Esophagus squamous epithelium (tissue), 5 donors: ENCODE measurements at regions not wholly inside any gene's neighbourhood (a gene's known extent, or its start where the extent isn't known, plus 50 kb on each side); places are given as distances from the start of the nearest gene placed in this dataset.

ENCODE experiments used
- DNase-seq: peaks from one replicate; lab custom pipeline; 2025; lab: John Stamatoyannopoulos, UW
- H3K27ac ChIP-seq, 4 donors: fragments of 200-600 bp; sonication (generic); one replicate each; pipeline ENCODE4 v1.5.1; 2016 to 2019; ENCODE audit warnings: mild to moderate bottlenecking in 1 of 4
- H3K27me3 ChIP-seq, 4 donors: fragments of 200-600 bp; sonication (generic); 1 replicate in 3 of 4; 2 replicates in 1 of 4; pipeline versions ENCODE4 v1.5.1 to v1.6.0; 2017 to 2021; ENCODE audit warnings: antibody characterized with exemption in 1 of 4
- H3K36me3 ChIP-seq, 3 donors: fragments of 200-600 bp; sonication (generic); one replicate each; pipeline ENCODE4 v1.5.1; 2016 to 2019
- H3K4me1 ChIP-seq, 3 donors: fragments of 200-600 bp; sonication (generic); one replicate each; pipeline ENCODE4 v1.5.1; 2017 to 2019
- H3K4me3 ChIP-seq, 4 donors: fragments of 200-600 bp; sonication (generic); 1 replicate in 3 of 4; 2 replicates in 1 of 4; pipeline ENCODE4 v1.5.1; 2016 to 2019; ENCODE audit warnings: mild to moderate bottlenecking in 2 of 4, moderate library complexity in 1 of 4
- H3K9me3 ChIP-seq, 3 donors: fragments of 200-600 bp; sonication (generic); one replicate each; pipeline ENCODE4 v1.5.1; 2016 to 2019
- POLR2A ChIP-seq, 4 donors: fragments of 450-650 bp; IDR thresholded peaks; one replicate each; pipeline ENCODE4 v1.6.1; 2017; ENCODE audit warnings: antibody characterized with exemption in 4 of 4, mild to moderate bottlenecking in 4 of 4, moderate library complexity in 3 of 4
- WGBS, 2 donors: methylation state at CpG; one replicate each; pipeline ENCODE4 v1.1.5; 2018; 5-methylcytosine and 5-hydroxymethylcytosine counted together
- intact Hi-C: fragments of 100-400 bp; cut with DNase I; formaldehyde crosslinking; loops from one replicate; pipeline ENCODE4 v1.15.0; 2022
- TF ChIP-seq, protein P1 (sequence below), 6 experiments: fragments of 450-650 bp in 4 of 6; fragments of 200-600 bp in 2 of 6; sonication (generic) in 2 of 6; IDR thresholded peaks; one replicate each; pipeline ENCODE4 v1.5.1; 2016 to 2019; ENCODE audit warnings: antibody characterized with exemption in 6 of 6, mild to moderate bottlenecking in 4 of 6, moderate library complexity in 4 of 6
- donor health status: DM: yes; HTN: yes; CAD: no.

DNA sequence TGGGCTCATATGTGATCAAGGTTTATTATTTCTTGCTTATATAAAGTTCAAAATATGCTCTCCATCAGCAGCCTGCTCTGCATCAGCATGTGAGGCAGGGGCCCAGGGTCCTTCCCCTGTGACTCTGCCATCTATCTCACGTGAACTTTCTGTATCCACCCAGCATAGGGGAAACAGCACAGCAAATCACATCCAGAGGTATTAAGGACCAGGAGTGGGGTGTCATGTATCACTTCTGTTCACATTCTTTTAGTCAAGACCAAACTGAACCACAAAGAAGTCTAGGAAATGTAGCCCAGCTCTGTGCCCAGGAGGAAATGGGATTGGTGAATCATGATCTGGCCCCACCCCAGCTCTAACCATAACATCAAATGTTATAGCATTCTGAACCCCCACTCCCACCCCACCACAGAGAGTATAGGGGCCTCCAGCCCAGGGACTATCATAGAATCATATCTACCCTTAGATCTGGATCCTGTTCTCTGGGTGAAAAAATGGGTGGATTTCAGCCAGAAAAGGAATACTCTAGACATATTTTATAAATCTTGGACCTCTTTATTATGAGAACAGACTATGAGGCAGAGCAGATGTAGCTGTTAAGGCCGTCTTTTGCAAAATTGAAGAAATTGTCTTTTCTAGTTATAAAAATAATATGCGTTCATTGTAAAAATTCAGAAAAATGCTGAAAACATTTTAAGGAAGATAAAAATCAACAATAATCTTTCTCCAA, 473.7 kb downstream of the ARHGEF28 start:
- DNase-seq, result no peak
- Histone ChIP-seq H3K36me3 (no peaks in the 10 kb centered on the region), H3K4me1 (peaks cover 0 to 8% (median 0%) of the 10 kb centered on the region in 3 donors), H3K4me3 (no peak overlapping the region), H3K9me3 (peaks cover 0 to 7% (median 0%) of the 10 kb centered on the region in 3 donors), H3K27me3 (no peaks in the 10 kb centered on the region), H3K27ac (no peak overlapping the region)
- 93% methylated on average over 2 to 3 of the region's 3 CpGs for WGBS, 2 donors
- TF ChIP-seq, protein P1, sequence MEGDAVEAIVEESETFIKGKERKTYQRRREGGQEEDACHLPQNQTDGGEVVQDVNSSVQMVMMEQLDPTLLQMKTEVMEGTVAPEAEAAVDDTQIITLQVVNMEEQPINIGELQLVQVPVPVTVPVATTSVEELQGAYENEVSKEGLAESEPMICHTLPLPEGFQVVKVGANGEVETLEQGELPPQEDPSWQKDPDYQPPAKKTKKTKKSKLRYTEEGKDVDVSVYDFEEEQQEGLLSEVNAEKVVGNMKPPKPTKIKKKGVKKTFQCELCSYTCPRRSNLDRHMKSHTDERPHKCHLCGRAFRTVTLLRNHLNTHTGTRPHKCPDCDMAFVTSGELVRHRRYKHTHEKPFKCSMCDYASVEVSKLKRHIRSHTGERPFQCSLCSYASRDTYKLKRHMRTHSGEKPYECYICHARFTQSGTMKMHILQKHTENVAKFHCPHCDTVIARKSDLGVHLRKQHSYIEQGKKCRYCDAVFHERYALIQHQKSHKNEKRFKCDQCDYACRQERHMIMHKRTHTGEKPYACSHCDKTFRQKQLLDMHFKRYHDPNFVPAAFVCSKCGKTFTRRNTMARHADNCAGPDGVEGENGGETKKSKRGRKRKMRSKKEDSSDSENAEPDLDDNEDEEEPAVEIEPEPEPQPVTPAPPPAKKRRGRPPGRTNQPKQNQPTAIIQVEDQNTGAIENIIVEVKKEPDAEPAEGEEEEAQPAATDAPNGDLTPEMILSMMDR (IDR thresholded peaks at IDR 0.05), result no peak
- no peak for TF ChIP-seq POLR2A (IDR thresholded peaks at IDR 0.05)
- intact Hi-C loops, result no loop called here

DNA sequence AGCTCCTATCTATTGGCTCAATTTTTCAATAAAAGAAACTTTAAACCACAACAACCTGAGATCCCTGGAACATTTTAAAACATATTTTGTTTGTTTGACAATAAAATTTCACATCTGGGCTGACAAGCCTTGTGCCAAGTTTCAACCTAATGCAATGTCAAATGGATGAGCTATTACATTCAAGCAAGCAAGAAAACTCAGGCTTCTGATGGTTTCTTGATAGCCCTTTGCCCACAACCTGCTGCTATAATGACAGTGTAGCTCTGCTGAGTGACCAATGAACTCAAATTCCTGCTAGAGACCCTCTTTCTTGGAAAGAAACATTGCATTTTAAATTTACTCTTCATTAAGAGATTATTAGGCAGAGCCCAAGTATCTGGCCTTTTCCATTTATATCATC, 472.9 kb downstream of the ARHGEF28 start:
- Histone ChIP-seq H3K4me1 (peaks cover 0 to 8% (median 0%) of the 10 kb centered on the region in 3 donors), H3K9me3 (peaks cover 0 to 7% (median 0%) of the 10 kb centered on the region in 3 donors), H3K27me3 (no peaks in the 10 kb centered on the region), H3K27ac (no peak overlapping the region), H3K36me3 (no peaks in the 10 kb centered on the region), H3K4me3 (no peak overlapping the region)
- DNase-seq, result no peak
- TF ChIP-seq POLR2A (IDR thresholded peaks at IDR 0.05), result no peak
- TF ChIP-seq, protein P1 (IDR thresholded peaks at IDR 0.05), result no peak
- intact Hi-C loops, result no loop called here

DNA sequence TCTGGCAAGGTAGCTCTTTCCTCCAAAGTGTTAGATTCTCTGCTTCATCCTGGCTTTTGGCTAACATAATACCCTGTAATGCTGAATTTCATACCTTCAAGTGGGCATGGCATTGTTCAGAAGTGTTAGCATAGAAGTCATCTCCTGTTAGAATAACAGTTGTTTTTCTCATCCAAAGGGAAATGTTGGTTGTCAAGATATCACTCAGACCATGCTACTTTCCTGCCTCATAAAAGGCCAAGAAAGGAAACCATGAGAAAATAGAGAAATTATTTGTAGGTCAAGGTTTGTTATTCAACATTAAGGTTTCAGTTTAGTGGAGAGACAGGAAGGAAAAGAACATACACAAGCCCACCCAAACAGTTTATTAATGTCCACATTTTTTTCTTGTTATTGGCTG, 472.5 kb downstream of the ARHGEF28 start:
- H3K4me3 ChIP-seq, result no peak overlapping the region
- TF ChIP-seq POLR2A (IDR thresholded peaks at IDR 0.05), result no peak
- TF ChIP-seq, protein P1 (IDR thresholded peaks at IDR 0.05), result no peak
- intact Hi-C loops, result no loop called here
- H3K36me3 ChIP-seq, result no peaks in the 10 kb centered on the region
- peaks cover 0 to 5% (median 0%) of the 10 kb centered on the region in 3 donors for H3K4me1 ChIP-seq
- H3K27me3 ChIP-seq, result no peaks in the 10 kb centered on the region
- no peak for DNase-seq
- peaks cover 0 to 7% (median 0%) of the 10 kb centered on the region in 3 donors for H3K9me3 ChIP-seq
- no peak overlapping the region for H3K27ac ChIP-seq

DNA sequence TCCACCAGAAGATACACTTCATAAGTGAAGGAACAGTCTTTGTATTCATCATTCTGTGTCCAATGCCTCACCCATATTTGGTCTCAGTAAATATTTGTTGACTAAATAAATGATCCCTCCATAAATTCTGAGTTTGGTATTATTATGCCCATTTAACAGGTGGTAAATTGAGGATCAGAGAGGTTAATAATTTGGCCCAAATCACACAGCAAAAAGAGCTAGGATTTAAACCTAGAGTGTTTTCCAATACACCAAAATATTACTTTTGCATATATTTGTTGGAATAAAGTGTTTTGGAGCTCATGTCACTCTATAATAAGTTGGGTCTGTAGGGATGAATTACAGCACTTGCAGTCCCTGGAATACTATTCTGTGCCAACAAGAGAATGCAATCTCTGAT, 470.3 kb downstream of the ARHGEF28 start:
- Histone ChIP-seq H3K36me3 (no peaks in the 10 kb centered on the region), H3K4me3 (no peak overlapping the region), H3K9me3 (peaks cover 0 to 7% (median 0%) of the 10 kb centered on the region in 3 donors), H3K27me3 (no peaks in the 10 kb centered on the region), H3K27ac (no peak overlapping the region), H3K4me1 (peaks cover 0 to 7% (median 0%) of the 10 kb centered on the region in 3 donors)
- no peak for TF ChIP-seq POLR2A (IDR thresholded peaks at IDR 0.05)
- TF ChIP-seq, protein P1 (IDR thresholded peaks at IDR 0.05), result no peak
- intact Hi-C loops, result no loop called here
- DNase-seq, result no peak

DNA sequence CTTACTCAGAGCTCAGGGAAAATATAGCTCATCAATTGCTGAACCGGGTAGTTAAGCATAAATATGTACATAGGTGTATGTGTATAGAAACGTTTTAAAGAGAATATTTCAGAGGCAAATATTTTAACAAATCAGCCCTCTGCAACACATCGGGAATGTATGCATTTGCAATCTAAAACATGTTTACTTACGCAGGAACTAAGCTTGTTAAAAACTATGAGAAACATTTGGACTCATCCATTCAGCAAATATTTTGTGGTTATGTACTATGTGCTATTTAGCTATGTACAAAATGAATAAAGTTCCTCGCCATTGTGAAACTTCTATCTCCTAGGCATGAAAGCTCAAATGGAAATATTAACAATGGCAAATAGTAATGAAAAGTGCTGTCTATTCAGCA, 469.9 kb downstream of the ARHGEF28 start:
- Histone ChIP-seq H3K27ac (no peak overlapping the region), H3K4me1 (peaks cover 0 to 7% (median 0%) of the 10 kb centered on the region in 3 donors), H3K36me3 (no peaks in the 10 kb centered on the region), H3K27me3 (no peaks in the 10 kb centered on the region), H3K4me3 (no peak overlapping the region), H3K9me3 (peaks cover 0 to 7% (median 0%) of the 10 kb centered on the region in 3 donors)
- 70 to 71% methylated on average over 5 of the region's 5 CpGs for WGBS, 2 donors
- no peak for DNase-seq
- intact Hi-C loops, result no loop called here
- TF ChIP-seq, protein P1 (IDR thresholded peaks at IDR 0.05), result no peak
- TF ChIP-seq POLR2A (IDR thresholded peaks at IDR 0.05), result no peak
